ENCODE measurements at regions not wholly inside any gene's neighbourhood (a gene's known extent, or its start where the extent isn't known, plus 50 kb on each side); places are given as distances from the start of the nearest gene placed in this dataset.

GRCh38 chr1:29682171-29682918 lies 446.0 kb downstream of the PTPRU start:
- TF ChIP-seq CTCF (IDR thresholded peaks at IDR 0.05) (no peak), POLR2A (IDR thresholded peaks at IDR 0.05; ENCODE audit: low read depth) (no peak)

Data from esophagus muscularis mucosa (tissue), 3 donors.